ENCODE measurements at regions not wholly inside any gene's neighbourhood (a gene's known extent, or its start where the extent isn't known, plus 50 kb on each side); places are given as distances from the start of the nearest gene placed in this dataset.

GRCh38 chr6:92126983-92127382, 1292.4 kb downstream of the EPHA7 start:
- Histone ChIP-seq H3K4me3 (replicated peaks; ENCODE audit: insufficient read depth, low read length) (no peak overlapping the region), H3K27ac (replicated peaks) (no peak overlapping the region)
- no peak for DNase-seq (ENCODE audit: low read depth in 1 of 2, low spot score in 1 of 2)

GRCh38 chr6:92126088-92126487, 1293.3 kb downstream of the EPHA7 start:
- no peaks in the 10 kb centered on the region for H3K27me3 ChIP-seq (ENCODE audit: insufficient read depth, poor library complexity, severe bottlenecking)
- no peak for DNase-seq (ENCODE audit: low read depth in 1 of 2, low spot score in 1 of 2)
- TF ChIP-seq, protein P1, sequence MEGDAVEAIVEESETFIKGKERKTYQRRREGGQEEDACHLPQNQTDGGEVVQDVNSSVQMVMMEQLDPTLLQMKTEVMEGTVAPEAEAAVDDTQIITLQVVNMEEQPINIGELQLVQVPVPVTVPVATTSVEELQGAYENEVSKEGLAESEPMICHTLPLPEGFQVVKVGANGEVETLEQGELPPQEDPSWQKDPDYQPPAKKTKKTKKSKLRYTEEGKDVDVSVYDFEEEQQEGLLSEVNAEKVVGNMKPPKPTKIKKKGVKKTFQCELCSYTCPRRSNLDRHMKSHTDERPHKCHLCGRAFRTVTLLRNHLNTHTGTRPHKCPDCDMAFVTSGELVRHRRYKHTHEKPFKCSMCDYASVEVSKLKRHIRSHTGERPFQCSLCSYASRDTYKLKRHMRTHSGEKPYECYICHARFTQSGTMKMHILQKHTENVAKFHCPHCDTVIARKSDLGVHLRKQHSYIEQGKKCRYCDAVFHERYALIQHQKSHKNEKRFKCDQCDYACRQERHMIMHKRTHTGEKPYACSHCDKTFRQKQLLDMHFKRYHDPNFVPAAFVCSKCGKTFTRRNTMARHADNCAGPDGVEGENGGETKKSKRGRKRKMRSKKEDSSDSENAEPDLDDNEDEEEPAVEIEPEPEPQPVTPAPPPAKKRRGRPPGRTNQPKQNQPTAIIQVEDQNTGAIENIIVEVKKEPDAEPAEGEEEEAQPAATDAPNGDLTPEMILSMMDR (IDR thresholded peaks at IDR 0.05; ENCODE audit: insufficient read depth, low read length): no peak
- no peak for TF ChIP-seq REST (IDR thresholded peaks at IDR 0.05; ENCODE audit: insufficient replicate concordance, low read depth)
- no peak for TF ChIP-seq POLR2AphosphoS5 (IDR thresholded peaks at IDR 0.05; ENCODE audit: low read depth)
- TF ChIP-seq GABPA (IDR thresholded peaks at IDR 0.05; ENCODE audit: low read depth): no peak
- no peak for TF ChIP-seq SPI1 (IDR thresholded peaks at IDR 0.05; ENCODE audit: borderline replicate concordance, low read depth)
- H3K4me3 ChIP-seq (replicated peaks; ENCODE audit: insufficient read depth, low read length): no peak overlapping the region
- no peak overlapping the region for H3K27ac ChIP-seq (replicated peaks)

More at GRCh38 chr6:92126983-92127382, 1292.4 kb downstream of the EPHA7 start:
- TF ChIP-seq POLR2AphosphoS5 (IDR thresholded peaks at IDR 0.05; ENCODE audit: low read depth) (no peak), GABPA (IDR thresholded peaks at IDR 0.05; ENCODE audit: low read depth) (no peak), REST (IDR thresholded peaks at IDR 0.05; ENCODE audit: insufficient replicate concordance, low read depth) (no peak), SPI1 (IDR thresholded peaks at IDR 0.05; ENCODE audit: borderline replicate concordance, low read depth) (no peak)
- TF ChIP-seq, protein P1 (IDR thresholded peaks at IDR 0.05; ENCODE audit: insufficient read depth, low read length): no peak
- H3K27me3 ChIP-seq (ENCODE audit: insufficient read depth, poor library complexity, severe bottlenecking): no peaks in the 10 kb centered on the region

DNA sequence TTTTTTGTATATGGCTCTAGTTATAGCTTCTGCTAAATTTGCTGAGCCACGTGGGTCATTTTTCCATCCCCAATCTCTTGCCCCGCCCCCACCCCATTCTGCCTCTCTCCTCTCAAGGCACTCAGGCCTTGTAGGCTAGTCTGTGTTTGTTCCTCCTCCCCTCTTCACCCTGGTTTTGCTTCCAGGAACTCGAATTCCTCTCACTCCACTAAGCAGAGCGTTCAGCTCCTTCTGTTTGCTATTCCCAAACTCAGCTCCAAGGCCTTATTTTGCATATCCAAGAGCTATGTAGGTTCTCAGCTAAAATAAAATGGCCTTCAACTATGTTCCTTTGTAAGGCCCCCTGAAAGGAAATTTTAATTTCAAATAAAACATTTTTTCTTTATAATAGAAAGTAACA, 1293.7 kb downstream of the EPHA7 start:
- Histone ChIP-seq H3K27me3 (ENCODE audit: insufficient read depth, poor library complexity, severe bottlenecking) (no peaks in the 10 kb centered on the region), H3K4me3 (replicated peaks; ENCODE audit: insufficient read depth, low read length) (no peak overlapping the region), H3K27ac (replicated peaks) (no peak overlapping the region)
- no peak for TF ChIP-seq SPI1 (IDR thresholded peaks at IDR 0.05; ENCODE audit: borderline replicate concordance, low read depth)
- TF ChIP-seq, protein P1 (IDR thresholded peaks at IDR 0.05; ENCODE audit: insufficient read depth, low read length): no peak
- TF ChIP-seq GABPA (IDR thresholded peaks at IDR 0.05; ENCODE audit: low read depth): no peak
- TF ChIP-seq POLR2AphosphoS5 (IDR thresholded peaks at IDR 0.05; ENCODE audit: low read depth): no peak
- TF ChIP-seq REST (IDR thresholded peaks at IDR 0.05; ENCODE audit: insufficient replicate concordance, low read depth): no peak
- DNase-seq (ENCODE audit: low read depth in 1 of 2, low spot score in 1 of 2): no peak
